Peyer's patch (tissue), 4 donors: ENCODE measurements at regions not wholly inside any gene's neighbourhood (a gene's known extent, or its start where the extent isn't known, plus 50 kb on each side); places are given as distances from the start of the nearest gene placed in this dataset.

Experiments
- CTCF ChIP-seq, 6 experiments: fragments of 450-650 bp in 4 of 6; fragments of 200-600 bp in 2 of 6; sonication (generic) in 1 of 6; IDR thresholded peaks; one replicate each; pipeline ENCODE4 v1.5.1; 2017 to 2019; ENCODE audit warnings: antibody characterized with exemption in 6 of 6, mild to moderate bottlenecking in 3 of 6, moderate library complexity in 1 of 6
- POLR2A ChIP-seq, 2 donors: fragments of 450-650 bp; IDR thresholded peaks; one replicate each; pipeline ENCODE4 v1.5.1; 2017; ENCODE audit warnings: antibody characterized with exemption in 2 of 2, mild to moderate bottlenecking in 2 of 2, moderate library complexity in 2 of 2

- TF ChIP-seq CTCF (IDR thresholded peaks at IDR 0.05): no peak
- TF ChIP-seq POLR2A (IDR thresholded peaks at IDR 0.05): no peak
Observed at GRCh38 chr16:51949282-51949681, 597.7 kb downstream of the TOX3 start.
